HFF-Myc (cell line): ENCODE measurements at regions not wholly inside any gene's neighbourhood (a gene's known extent, or its start where the extent isn't known, plus 50 kb on each side); places are given as distances from the start of the nearest gene placed in this dataset.

ENCODE experiments used
- DNase-seq: peaks from one replicate; pipeline ENCODE4 v3.0.0-alpha.2; 2011; ENCODE audit warnings: low read depth; ENCODE audit errors: extremely low read depth
- H3K4me3 ChIP-seq: replicated peaks from 2 replicates; pipeline ENCODE4 v1.5.1; 2011; ENCODE audit warnings: low read depth, mild to moderate bottlenecking, control low read depth, low read length
- TF ChIP-seq, protein P1 (sequence below): IDR thresholded peaks from 2 replicates; pipeline ENCODE4 v1.5.1; 2012; ENCODE audit warnings: mild to moderate bottlenecking, low read depth, low read length, control low read depth; ENCODE audit errors: missing control alignments

DNA sequence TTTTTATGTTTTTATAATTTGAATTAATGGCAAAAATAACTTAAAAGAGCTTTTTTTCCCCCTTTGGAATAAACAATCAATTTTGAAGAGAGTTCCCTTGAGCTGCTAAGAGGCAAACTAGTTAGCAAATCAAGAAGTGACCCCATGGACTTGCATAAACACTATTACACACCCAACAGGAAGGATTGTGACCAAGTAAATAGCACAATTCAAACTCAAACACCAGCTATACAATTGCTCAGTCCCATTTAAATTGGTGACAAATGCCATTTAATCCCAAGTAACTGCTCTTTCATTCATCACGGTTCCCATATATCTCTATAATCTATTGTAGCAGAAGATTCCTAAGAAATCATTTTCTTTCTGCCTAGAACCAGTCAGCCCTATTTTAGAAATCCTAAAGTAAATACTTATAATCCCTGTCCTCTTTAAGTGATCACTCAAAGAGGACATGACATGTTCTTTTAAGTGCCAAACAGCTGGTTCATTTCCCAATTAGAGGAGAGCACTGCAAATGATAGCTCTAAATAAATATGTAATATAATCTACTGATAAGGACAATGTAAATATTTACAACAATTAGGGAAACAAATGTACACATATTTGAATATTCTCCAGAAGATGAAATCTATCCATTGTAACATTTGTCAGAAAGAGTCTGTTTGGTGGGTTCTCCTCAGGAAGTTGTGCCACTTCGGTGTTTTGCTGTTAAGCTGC is 137.8 kb upstream of the ADAMTS9 start:
- no peak for DNase-seq
- no peak overlapping the region for H3K4me3 ChIP-seq
- TF ChIP-seq, protein P1, sequence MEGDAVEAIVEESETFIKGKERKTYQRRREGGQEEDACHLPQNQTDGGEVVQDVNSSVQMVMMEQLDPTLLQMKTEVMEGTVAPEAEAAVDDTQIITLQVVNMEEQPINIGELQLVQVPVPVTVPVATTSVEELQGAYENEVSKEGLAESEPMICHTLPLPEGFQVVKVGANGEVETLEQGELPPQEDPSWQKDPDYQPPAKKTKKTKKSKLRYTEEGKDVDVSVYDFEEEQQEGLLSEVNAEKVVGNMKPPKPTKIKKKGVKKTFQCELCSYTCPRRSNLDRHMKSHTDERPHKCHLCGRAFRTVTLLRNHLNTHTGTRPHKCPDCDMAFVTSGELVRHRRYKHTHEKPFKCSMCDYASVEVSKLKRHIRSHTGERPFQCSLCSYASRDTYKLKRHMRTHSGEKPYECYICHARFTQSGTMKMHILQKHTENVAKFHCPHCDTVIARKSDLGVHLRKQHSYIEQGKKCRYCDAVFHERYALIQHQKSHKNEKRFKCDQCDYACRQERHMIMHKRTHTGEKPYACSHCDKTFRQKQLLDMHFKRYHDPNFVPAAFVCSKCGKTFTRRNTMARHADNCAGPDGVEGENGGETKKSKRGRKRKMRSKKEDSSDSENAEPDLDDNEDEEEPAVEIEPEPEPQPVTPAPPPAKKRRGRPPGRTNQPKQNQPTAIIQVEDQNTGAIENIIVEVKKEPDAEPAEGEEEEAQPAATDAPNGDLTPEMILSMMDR = no peak

- TF ChIP-seq, protein P1 = no peak
- no peak overlapping the region for H3K4me3 ChIP-seq
- DNase-seq = no peak
Observed at GRCh38 chr3:64824394-64824909, 136.7 kb upstream of the ADAMTS9 start.

DNA sequence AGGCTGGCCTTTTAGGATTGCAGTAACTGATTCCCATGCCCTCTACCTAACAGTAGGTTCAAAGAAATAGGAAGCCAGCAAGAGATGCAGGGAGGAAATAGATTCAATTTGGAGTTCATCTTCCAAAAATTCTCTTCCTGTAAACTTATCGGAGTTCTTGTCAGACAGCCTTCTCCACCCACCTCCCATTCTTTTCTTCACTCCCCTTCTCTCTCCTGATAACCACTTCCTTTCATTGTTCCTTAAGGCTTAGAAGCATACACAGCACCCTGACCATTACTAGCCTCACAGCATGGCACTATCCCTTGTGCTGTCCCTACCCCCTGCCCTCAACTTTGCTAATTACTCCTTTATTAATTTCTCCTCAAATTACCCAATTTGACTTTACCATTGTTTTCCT is 130.4 kb upstream of the ADAMTS9 start:
- no peak overlapping the region for H3K4me3 ChIP-seq
- TF ChIP-seq, protein P1 = no peak
- DNase-seq = no peak

- no peak overlapping the region for H3K4me3 ChIP-seq
- TF ChIP-seq, protein P1 = no peak
- DNase-seq = no peak
Observed at GRCh38 chr3:64816355-64816754, 128.6 kb upstream of the ADAMTS9 start.

DNA sequence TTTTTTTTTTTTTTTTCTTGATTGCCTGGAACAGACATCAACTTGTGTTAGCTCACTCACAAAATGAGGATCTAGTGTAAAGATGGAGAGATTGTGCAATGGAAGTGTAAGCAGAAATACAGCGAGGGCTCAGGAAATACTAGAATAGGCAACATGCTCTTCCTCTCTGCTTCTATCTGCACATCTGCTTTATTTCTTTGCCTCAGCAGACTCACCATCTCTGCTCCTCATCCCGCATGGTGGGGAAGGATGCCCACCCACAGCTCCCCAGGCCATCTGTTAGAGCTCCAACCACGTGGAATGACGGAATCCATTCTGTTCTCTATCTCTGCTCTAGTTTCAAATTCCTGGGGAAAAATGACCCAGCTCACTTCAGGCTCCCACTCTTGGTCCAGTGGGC is 128.0 kb upstream of the ADAMTS9 start:
- DNase-seq = no peak
- TF ChIP-seq, protein P1 = no peak
- H3K4me3 ChIP-seq = no peak overlapping the region

DNA sequence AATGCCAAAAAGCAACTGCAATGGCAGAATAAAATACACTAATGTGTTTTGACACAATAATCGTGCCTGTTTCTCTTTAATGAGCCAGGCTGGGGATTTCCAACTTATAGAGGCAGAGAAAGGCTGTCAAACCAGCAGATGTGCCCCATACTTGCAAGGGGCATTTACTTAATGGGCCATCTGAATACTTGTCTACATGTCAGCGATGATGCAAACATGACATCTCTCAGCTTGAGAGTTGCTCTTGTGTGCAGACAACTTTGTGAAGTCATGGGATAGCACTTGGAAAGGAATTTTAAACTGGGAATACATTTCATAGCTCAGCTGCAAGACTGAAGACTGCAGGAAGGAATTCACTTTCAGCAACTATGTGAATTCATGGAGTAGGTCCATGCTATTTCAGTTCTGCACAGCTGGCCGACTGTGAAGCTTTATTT is 127.4 kb upstream of the ADAMTS9 start:
- no peak overlapping the region for H3K4me3 ChIP-seq
- TF ChIP-seq, protein P1 = no peak
- DNase-seq = no peak

DNA sequence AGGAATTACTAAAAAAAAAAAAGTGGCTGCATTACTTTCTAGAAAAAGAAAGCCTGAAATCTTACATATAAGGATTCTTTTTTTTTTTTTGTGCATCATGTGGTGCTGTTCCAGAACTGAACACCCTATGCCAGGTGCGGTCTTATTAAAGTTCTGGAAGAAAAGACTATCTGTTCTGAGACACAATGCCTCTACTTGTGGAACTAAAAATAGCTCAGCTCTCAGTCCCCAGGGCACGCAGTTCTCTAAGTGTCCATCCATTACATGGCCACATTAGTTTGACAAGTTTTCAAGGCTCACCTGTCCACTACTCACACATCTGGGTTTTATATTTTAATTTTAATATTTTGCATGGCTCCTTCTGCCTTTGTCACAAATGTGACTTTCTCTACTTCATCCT is 126.6 kb upstream of the ADAMTS9 start:
- no peak for DNase-seq
- TF ChIP-seq, protein P1 = no peak
- H3K4me3 ChIP-seq = no peak overlapping the region
